ENCODE measurements at regions not wholly inside any gene's neighbourhood (a gene's known extent, or its start where the extent isn't known, plus 50 kb on each side); places are given as distances from the start of the nearest gene placed in this dataset.

GRCh38 chr3:90041995-90042394, 934.6 kb downstream of the EPHA3 start:
- H3K4me1 ChIP-seq, result no peaks in the 10 kb centered on the region
- H3K9me3 ChIP-seq, result no peaks in the 10 kb centered on the region
- no peaks in the 10 kb centered on the region for H3K27me3 ChIP-seq
- H3K36me3 ChIP-seq, result no peaks in the 10 kb centered on the region
- TF ChIP-seq, protein P1, sequence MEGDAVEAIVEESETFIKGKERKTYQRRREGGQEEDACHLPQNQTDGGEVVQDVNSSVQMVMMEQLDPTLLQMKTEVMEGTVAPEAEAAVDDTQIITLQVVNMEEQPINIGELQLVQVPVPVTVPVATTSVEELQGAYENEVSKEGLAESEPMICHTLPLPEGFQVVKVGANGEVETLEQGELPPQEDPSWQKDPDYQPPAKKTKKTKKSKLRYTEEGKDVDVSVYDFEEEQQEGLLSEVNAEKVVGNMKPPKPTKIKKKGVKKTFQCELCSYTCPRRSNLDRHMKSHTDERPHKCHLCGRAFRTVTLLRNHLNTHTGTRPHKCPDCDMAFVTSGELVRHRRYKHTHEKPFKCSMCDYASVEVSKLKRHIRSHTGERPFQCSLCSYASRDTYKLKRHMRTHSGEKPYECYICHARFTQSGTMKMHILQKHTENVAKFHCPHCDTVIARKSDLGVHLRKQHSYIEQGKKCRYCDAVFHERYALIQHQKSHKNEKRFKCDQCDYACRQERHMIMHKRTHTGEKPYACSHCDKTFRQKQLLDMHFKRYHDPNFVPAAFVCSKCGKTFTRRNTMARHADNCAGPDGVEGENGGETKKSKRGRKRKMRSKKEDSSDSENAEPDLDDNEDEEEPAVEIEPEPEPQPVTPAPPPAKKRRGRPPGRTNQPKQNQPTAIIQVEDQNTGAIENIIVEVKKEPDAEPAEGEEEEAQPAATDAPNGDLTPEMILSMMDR (IDR thresholded peaks at IDR 0.05; ENCODE audit: low read depth, low read length), result no peak
- no peak for DNase-seq
- H3K4me3 ChIP-seq (ENCODE audit: low read depth, low read length), result no peak overlapping the region

GRCh38 chr3:90043287-90043686, 935.9 kb downstream of the EPHA3 start:
- TF ChIP-seq, protein P1 (IDR thresholded peaks at IDR 0.05; ENCODE audit: low read depth, low read length), result no peak

GRCh38 chr3:90044084-90044816, 936.8 kb downstream of the EPHA3 start:
- no peak for DNase-seq
- Histone ChIP-seq H3K4me3 (ENCODE audit: low read depth, low read length) (no peak overlapping the region), H3K27me3 (no peaks in the 10 kb centered on the region), H3K4me1 (no peaks in the 10 kb centered on the region), H3K36me3 (no peaks in the 10 kb centered on the region), H3K9me3 (no peaks in the 10 kb centered on the region)
- TF ChIP-seq, protein P1 (IDR thresholded peaks at IDR 0.05; ENCODE audit: low read depth, low read length), result no peak

More at GRCh38 chr3:90043287-90043686, 935.9 kb downstream of the EPHA3 start:
- DNase-seq, result no peak
- Histone ChIP-seq H3K36me3 (no peaks in the 10 kb centered on the region), H3K4me1 (no peaks in the 10 kb centered on the region), H3K9me3 (no peaks in the 10 kb centered on the region), H3K27me3 (no peaks in the 10 kb centered on the region), H3K4me3 (ENCODE audit: low read depth, low read length) (peak overlapping the region; percentile 15; the same call in 1 of the 2 replicates)

DNA sequence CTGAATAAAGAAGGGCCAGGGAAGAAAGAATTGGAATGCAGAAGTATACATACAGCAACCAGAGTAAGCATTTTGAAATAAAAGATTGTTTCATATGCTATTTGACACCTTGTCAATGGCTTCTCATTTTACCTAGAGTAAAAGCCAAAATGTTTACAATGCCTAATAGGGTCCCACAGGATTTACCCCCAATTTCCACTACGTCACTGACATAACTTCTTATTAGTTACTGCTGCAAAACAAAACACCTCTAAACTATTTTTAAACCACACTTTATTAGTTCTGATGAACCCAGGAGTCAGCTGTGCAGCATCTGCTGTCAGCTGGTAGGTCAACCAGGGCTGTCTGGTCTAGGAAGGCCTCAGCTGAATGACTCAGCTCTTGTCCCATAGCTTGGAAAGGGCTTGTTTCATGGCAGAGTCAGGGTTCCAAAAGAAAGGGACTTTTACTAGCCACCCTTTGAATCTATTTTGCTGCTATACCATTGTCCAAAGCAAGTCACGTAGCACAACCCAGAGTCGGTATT, 945.1 kb downstream of the EPHA3 start:
- Histone ChIP-seq H3K9me3 (no peaks in the 10 kb centered on the region), H3K36me3 (no peaks in the 10 kb centered on the region), H3K4me3 (ENCODE audit: low read depth, low read length) (no peak overlapping the region), H3K27me3 (no peaks in the 10 kb centered on the region), H3K4me1 (no peaks in the 10 kb centered on the region)
- TF ChIP-seq, protein P1 (IDR thresholded peaks at IDR 0.05; ENCODE audit: low read depth, low read length), result no peak
- no peak for DNase-seq

- Histone ChIP-seq H3K27me3 (no peaks in the 10 kb centered on the region), H3K4me3 (ENCODE audit: low read depth, low read length) (no peak overlapping the region), H3K4me1 (no peaks in the 10 kb centered on the region), H3K36me3 (no peaks in the 10 kb centered on the region), H3K9me3 (no peaks in the 10 kb centered on the region)
- DNase-seq, result no peak
- TF ChIP-seq, protein P1 (IDR thresholded peaks at IDR 0.05; ENCODE audit: low read depth, low read length), result no peak
These were observed 946.9 kb downstream of the EPHA3 start for GRCh38 chr3:90054311-90054710.

DNA sequence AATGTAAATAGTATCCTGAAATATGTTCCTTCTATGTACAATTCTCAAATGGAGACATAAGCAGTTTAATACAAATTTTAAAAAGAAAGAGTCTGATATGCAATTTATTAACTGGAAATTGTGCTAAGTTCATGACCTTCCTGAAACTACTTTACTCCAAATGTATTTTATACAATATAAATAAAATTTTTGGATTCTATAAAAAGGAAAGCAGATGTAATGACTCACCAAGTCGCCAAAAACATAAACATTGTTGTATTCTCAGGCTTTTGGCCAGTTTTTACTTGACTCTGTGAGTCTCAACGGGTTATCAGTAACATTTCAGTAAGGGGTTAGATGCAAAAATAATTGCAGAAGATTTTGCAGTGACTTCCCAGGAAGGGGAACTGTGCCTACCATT, 948.2 kb downstream of the EPHA3 start:
- Histone ChIP-seq H3K4me1 (no peaks in the 10 kb centered on the region), H3K9me3 (no peaks in the 10 kb centered on the region), H3K27me3 (no peaks in the 10 kb centered on the region), H3K36me3 (no peaks in the 10 kb centered on the region), H3K4me3 (ENCODE audit: low read depth, low read length) (no peak overlapping the region)
- DNase-seq, result no peak
- TF ChIP-seq, protein P1 (IDR thresholded peaks at IDR 0.05; ENCODE audit: low read depth, low read length), result no peak
